T-helper 2 cell treated with Interferon-gamma antibody and Interleukin-4, amounts not matched to agents 100 ng/mL and 5 ng/mL, for 36 hours (primary cell): ENCODE measurements at regions not wholly inside any gene's neighbourhood (a gene's known extent, or its start where the extent isn't known, plus 50 kb on each side); places are given as distances from the start of the nearest gene placed in this dataset.

Source experiments
- intact Hi-C: fragments of 100-400 bp; cut with micrococcal nuclease; formaldehyde crosslinking; loops from one replicate; pipeline ENCODE4 v1.15.1; 2023

DNA sequence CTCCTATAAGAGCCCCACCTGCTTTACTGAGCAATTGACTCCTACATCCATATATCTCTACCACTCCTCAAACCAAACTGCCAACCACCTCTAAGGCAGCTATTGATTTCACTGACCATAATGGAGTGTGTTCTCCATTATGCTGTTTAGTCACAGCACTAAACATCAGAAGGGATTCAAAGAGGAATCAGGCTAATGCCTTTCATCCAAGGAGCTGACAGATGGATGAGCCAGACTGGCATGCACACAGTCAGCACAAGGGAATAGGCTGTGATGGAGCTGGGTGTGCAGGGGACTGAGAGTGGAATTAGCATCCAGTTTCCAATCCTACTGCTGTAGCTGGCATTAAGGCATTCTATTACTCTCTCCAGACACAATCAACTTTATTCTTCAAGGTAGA is 88.7 kb upstream of the CCL2 start:
- intact Hi-C loops: no loop called here

DNA sequence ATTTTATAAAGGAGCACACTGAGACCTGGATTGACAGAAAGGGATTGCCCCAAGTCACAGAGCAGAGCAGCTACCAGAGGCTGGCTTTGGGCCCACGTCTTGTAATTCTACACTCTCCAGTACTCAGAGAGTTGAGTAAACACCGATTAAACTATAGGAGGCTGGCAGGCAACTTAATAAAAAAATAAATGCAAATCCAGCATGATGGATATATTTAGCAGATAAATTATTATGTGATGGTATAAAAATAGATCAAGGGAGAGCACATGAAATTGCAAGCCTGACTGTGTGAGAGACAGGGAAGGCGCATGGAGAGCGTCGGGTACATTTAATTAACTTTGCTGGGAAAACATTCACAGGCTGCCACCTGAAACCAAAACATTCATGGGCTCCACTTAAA is 87.7 kb upstream of the CCL2 start:
- intact Hi-C loops: no loop called here

DNA sequence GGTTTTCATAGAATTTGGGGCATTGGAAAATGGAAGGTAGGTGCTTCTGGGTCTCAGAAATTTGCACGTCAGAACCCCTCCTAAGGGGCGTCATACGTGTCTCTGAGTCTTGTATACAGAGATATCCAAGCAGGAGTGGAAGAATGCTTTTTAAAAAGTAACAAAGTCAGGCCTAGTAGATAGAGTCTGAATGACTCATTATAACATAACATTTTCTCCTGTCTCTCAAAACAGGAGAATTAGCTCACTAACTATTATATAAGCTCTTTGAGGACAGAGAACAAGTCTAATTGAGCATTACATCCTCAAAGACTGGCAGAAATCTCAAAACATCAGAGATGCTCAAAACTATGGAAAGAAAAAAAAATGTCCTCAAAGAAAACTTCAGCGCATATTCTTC is 86.1 kb upstream of the CCL2 start:
- intact Hi-C loops: no loop called here

DNA sequence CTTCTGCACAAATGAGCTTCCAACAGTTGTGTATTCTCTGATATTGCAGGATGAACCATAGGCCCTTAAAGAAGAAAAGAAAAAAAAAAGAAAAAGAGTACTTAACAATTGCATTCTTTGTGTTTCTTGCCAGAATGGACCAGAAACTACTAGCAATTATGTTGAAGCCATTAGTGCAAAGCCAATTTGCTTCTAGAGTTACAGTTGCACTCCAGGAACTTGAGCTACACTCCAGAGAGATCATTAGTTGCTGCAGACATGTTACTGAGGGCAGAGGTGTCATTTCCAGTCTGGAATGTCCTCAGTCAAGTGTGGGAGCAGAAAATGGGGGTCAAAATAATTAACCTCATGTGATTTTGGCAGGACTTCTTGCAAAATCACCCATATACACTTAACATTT is 85.6 kb upstream of the CCL2 start:
- intact Hi-C loops: no loop called here

DNA sequence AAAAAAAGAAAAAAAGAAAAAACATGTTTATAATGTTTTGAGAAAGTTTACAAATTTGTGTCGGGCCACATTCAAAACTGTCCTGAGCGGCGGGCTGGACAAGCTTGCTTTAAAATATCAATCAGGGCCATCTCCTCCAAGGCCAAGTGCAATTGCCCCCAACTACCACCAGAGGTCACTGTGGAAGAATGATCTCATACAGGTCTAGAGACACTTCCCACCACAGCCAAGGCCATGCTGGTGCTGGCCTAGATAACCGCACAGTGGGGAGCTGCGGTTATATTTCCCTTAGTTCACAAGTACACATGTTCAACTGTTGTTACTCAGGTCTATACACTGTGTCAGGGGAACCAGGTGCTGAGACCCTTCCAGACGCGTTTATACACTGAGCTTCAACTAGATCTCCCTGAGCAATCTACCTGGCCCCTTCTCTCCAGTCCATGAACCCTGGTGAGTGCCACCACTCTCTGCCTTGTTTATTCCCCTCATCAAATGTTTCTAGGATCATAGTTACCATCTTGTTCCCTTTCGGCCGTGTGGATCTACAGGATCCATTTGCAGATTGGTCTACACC is 83.8 kb upstream of the CCL2 start:
- intact Hi-C loops: loop anchor here (1.0 kb wide), 1 partner anchor 190 kb away; no protein-coding TSS in a partner anchor

DNA sequence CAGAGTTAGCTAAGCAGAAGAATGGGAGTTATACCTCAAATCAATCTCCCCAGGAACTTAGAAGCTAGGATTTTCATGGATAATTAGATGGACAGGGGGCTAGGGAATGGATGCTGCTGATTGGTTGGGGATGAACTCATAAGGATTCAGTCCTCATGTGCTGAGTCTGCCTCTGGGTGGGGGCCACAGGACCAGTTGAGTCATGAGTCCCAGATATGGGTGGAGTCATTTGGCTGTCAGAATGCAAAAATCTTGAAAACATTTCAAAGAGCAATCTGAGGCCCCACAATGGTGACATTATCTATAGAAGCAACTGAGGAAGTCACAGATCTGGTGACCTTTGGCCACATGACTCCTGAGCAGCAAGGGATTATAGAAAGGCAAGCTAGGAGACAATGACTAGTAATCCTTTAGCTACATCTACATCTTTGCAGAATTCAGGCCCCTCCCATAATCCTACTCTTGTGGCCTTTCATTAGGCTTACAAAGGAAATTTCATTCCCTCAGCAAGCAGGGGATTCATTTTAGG is 82.6 kb upstream of the CCL2 start:
- intact Hi-C loops: no loop called here

DNA sequence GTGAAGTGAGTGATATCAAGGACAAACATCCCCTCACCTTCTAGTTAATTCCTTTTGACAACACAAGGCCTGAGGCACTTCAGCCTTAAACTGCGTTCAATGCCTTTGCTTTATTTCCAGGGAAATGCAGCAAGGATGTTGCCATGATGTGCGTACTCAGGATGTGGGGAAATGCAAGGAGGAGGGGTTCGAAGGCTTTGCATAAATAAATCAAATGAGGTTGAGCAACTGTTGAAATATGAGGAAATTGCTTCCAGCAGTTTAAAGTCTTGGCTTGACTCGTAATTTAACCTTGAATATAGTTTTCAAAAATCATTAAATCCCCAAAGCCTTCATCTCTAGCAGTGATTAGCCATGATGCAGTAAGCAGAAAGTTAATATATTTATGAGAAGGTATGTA is 81.8 kb upstream of the CCL2 start:
- intact Hi-C loops: no loop called here

DNA sequence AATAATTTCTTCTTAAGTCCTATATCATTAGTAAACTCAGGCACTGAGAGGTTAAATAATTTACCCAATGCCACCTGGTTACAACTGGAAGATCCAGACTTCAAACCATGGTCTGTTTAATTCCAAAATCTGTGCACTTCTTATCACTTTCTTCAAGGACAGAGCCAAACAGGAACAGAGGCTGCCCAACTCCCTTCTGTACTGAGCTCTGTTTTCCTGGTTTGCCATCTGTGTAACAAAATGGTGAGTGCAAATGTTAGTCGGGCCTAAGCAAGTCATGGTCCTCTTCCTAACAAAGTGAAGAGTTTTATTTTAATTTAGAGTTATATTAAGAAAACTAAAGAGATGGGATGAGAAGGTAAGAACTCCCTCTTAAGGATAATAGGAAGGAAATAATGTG is 80.6 kb upstream of the CCL2 start:
- intact Hi-C loops: no loop called here

DNA sequence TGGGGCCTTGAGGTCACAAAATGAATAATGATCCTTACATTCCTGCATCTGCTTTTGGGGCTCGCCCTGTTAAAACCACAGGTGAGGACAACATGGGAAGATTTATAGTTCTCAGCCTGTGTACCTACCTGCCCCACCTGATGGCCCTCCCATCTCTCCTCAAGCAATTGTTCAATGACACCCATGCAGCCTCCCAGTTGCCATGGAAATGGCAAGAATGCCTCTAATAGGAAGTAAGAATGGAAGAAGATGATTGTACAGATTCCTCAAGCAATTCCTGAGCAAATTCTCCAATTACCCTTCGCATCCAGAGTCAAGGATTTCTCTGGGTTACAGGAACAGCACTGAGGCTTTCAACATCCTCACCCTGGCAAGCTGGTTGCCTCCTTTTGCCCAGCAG is 78.6 kb upstream of the CCL2 start:
- intact Hi-C loops: no loop called here

DNA sequence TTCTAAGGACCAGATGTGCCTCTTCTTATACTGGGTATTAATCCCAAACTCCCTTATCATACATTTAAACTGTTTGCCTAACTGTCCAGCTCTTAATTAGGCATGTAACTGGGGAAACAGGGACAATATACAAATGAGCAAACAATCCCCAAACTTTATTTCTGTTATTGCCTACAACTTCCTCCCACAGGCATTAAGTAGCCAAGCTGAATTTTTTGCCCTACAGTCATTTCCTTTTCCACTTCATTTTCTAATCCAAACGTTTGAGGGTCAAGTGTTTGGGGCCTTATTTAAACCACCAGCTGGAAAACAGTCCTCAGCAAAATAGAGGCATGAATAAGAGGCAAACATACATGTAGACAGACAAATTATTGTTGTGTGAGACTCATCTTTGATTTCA is 77.4 kb upstream of the CCL2 start:
- intact Hi-C loops: no loop called here

DNA sequence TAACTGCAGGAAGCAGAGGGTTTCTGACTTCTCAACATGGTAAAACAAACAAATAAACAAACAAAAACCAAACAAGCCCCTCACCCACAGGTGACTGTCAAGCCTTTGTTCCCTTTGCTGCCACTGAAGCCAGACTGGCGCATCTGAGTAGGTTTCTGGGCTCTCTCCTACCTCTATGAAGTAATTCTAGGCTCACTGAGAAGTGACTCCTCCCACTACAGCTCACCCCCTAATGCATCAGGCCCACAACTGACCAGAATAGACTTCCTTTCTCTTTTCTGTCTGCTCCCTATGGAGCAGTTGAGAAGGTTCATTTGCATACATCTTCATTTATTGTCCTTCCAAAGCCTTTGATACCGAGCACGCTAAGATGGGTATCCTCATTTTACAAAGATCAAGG is 77.0 kb upstream of the CCL2 start:
- intact Hi-C loops: no loop called here

DNA sequence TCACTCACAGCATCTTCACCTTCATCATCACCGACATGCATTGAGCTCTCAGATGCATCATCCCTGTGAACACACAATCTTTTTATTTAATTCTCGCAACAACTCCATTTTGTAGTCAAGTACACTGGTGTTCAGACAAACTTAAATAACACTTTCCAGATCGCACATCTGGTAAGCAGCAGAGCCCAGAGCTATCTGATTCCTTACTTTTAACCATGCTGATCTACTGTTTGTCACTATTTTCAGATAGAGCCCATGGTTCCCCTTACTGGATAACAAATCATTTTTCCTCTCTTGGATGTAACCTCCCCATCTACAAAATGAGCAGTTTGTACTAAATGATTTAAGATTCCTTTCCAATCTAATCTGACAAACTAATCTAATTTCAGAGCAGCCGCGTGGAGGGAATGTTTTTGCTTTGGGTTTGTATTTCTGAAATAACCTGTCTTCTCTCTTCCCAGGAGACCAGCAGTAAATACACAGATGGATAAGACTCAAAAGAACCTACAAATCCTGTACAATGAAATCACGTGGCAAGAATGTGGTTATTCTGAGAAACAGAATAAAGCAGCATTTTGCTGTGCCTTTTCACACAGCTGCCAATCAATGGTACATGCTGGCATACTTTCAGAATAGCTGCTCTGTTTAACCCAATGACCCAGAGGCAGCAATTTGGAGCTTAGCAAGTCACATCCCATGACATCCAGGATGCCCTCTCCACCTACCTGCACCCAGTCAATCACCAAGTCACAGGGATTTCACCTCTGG is 72.9 kb upstream of the CCL2 start:
- intact Hi-C loops: no loop called here

DNA sequence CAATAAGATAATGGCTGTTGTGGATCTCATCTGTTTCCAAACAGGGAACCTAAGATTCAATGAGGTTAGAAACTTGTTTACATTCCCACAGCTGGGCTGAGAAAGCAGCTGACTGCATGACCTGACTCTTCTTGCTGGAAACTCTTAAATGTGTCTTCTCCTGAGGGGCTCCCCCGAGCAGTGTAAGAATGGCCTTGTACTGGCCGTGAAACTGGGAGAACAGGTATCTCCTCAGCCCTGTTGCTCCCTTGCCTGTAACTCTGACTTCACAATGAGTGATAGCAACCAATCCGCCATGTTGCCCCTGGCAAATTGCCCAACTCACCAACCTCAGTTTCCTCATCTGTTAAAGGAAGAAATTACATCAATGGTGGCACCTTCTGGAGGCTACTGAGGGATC is 59.1 kb upstream of the CCL2 start:
- intact Hi-C loops: no loop called here

DNA sequence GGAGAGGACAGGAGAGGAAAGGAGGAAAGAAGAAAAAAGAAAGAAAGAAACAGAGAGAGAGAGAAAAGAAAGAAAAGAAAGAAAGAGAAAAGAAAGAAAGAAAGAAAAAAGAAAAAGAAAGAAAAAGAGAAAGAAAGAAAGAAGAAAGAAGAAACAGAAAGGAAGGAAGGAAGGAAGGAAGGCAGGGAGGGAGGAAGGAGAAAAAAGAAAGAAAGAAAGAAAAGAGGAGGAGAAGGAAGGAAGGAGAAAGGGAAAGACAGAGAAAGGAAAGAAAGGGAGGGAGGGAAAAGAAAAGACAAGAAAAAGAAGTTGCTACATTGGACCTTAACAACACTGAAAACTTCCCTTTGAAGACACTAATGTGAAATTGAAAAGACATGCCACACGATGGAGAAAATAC is 56.6 kb upstream of the CCL2 start:
- intact Hi-C loops: no loop called here

DNA sequence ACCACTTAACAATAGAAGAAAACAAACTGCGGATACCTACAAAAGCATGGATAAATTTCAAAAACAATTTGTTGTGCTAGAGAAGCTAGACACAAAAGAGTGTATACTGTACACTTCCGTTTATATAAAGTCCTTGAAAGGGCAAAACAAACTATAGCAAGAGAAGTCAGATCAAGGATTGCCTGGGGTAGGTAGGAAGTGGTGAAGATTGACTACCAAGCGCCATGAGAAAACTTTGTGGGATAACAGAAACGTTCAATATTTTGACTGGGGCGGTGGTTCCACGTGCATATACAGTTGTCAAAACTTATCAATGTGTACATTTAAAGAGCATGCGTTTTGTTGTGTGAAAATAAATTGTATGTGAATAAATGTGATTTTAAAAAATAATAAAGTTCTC is 55.6 kb upstream of the CCL2 start:
- intact Hi-C loops: no loop called here

DNA sequence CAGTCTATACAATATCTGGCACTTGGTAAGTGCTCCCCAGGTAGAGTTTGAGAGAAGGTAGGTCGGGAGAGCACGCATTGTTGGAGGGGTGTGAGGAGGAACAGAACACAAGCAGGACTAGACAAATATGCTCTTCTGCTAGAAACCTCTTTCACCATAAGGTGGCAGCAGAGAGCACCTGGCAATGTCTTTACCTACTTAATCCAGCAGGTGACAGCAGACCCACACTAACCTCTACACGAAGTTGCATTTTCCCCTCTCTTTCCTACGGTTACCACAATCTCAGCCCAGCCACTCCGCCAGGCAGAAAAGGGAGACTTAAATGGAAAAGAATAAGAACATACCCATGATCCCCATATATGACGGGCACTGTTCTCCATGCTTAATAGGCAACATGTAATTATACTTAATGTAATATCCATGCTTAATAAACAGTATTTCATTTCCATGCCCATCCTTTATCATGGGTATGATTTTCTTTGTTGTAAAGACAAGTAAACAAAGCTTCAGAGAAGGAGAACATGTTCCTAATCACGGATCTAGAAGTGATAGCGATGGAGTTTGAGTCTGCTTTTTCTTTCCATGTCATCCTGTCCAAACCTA is 55.1 kb upstream of the CCL2 start:
- intact Hi-C loops: loop anchor here (1.0 to 5.0 kb wide), 3 partner anchors 161 to 437 kb away; no protein-coding TSS in a partner anchor

DNA sequence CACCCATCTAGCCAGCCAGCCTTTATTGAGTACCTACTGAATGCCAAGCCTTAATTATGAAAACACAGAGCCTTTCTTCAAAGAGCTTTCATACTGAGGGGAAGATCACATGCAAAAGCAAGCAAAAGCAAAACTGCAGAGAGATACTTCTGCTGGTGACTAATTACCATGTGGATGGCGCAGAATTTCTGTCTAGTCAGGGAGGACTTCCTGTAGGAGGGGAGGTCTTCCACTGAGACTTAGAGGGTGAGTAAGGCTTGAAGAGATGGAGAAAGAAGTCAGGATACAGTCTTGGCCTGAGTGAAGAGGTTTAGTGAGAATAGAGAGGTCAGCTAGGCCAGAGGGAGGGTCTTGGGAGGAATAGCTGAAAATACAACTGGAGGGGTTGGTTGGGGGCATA is 53.9 kb upstream of the CCL2 start:
- intact Hi-C loops: loop anchor here (5.0 kb wide), 1 partner anchor 436 kb away; no protein-coding TSS in a partner anchor

DNA sequence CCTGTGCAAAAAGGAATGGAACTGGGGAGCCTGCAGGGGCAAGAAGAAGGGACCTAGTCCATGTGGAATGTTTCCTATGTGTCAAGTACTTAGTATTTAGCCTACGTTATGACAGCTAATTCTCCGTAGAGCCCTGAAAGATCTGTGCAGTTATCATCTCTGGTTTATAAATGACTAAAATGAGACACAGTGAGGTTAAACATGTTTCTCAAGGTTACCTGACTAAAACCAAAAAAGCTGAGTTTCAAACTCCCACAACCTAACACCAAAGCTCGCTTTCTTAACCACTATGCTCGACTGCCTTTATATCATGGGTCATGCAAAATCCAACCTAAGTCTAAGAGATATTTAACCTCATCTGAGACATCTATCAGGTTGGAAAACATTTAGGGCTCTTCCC is 53.3 kb upstream of the CCL2 start:
- intact Hi-C loops: loop anchor here (5.0 kb wide), 1 partner anchor 436 kb away; no protein-coding TSS in a partner anchor

DNA sequence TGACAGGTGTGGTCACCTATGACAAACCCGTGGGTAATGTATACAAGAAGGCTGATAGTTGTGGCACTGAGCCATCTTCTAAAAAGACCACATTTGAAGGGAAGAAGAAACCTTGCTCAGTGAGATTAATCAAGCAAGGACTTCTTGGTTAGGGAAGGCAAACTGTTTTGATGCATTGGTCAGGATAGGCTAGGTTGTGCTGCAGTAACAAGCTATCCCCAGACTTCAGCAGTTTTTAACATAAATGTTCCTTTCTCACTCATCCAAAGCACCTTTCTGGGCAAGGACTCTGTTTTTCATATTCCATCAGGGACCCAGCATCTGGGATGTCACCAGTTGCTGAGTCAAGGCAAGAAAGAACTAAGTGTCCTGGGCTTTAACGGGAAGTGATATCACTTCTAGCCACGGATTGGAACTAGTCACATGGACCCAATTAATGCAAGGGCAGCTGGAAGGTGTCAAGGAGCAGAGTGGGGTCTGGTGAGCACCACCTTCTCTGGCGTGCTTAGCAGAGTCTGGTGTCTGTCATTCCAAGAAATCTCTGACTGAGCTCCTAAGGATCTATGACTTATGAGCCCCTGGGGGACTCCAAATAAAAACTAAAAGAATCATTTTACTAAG is 52.0 kb upstream of the CCL2 start:
- intact Hi-C loops: loop anchor here (5.0 kb wide), 1 partner anchor 434 kb away; no protein-coding TSS in a partner anchor

DNA sequence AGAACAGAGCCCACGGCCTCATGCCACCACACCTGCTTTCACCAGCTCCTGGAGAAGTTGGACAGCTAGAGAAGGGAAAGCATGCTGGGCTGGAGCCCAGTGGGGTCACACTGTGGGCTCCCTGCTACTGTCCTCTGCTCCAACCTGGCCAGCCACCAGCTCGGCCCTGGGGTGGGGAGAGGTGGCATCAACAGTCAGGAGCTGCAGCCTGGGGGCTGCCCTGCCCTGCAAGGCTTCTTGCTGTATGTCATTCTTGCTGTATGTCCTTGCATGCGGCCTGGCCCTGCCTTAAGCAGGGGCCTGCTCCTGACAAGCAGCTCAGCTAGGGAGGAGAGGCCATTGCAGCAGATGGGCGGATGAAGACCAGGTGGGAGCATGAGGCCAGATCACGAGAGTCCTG is 50.7 kb upstream of the CCL2 start:
- intact Hi-C loops: loop anchor here (5.0 kb wide), 1 partner anchor 433 kb away; no protein-coding TSS in a partner anchor
